ENCODE measurements at regions not wholly inside any gene's neighbourhood (a gene's known extent, or its start where the extent isn't known, plus 50 kb on each side); places are given as distances from the start of the nearest gene placed in this dataset.
"Not testable (repeated sequence)": the region's sequence is repeated elsewhere in the genome, so short reads cannot be mapped to it uniquely, and the experiment has no call there.

- H3K4me3 ChIP-seq: no peak overlapping the region
- intact Hi-C loops (cut with DNase I): no loop called here
- 63 to 69% methylated on average over 4 of the region's 4 CpGs for WGBS, 2 donors
- no peak overlapping the region for H3K27ac ChIP-seq
- H3K36me3 ChIP-seq: no peaks in the 10 kb centered on the region
- TF ChIP-seq CTCF (IDR thresholded peaks at IDR 0.05): no peak
- H3K9me3 ChIP-seq: no peaks in the 10 kb centered on the region
- ATAC-seq: no peak
- no peak for FAIRE-seq
- no peaks in the 10 kb centered on the region for H3K4me1 ChIP-seq
- no peak for DNase-seq
- no peaks in the 10 kb centered on the region for H3K27me3 ChIP-seq
Measured at GRCh38 chr5:63768221-63768620, 194.0 kb downstream of the HTR1A start.

GRCh38 chr5:63760965-63761364 lies 201.3 kb downstream of the HTR1A start:
- intact Hi-C loops (cut with DNase I): no loop called here
- no peak for DNase-seq
- 77 to 79% methylated on average over 5 of the region's 5 CpGs for WGBS, 2 donors

GRCh38 chr5:63743096-63743798 lies 219.0 kb downstream of the HTR1A start:
- ATAC-seq (no peak), DNase-seq (no peak), FAIRE-seq (no peak)
- no peaks in the 10 kb centered on the region for H3K4me1 ChIP-seq
- WGBS, 2 donors: 41 to 94% methylated on average over 1 of the region's 1 CpG
- H3K9me3 ChIP-seq: no peaks in the 10 kb centered on the region
- no peak overlapping the region for H3K27ac ChIP-seq
- TF ChIP-seq CTCF (IDR thresholded peaks at IDR 0.05): no peak
- H3K4me3 ChIP-seq: no peak overlapping the region
- no peaks in the 10 kb centered on the region for H3K36me3 ChIP-seq
- intact Hi-C loops (cut with DNase I): no loop called here
- no peaks in the 10 kb centered on the region for H3K27me3 ChIP-seq

More at GRCh38 chr5:63760965-63761364, 201.3 kb downstream of the HTR1A start:
- Histone ChIP-seq H3K9me3 (no peaks in the 10 kb centered on the region), H3K27me3 (no peaks in the 10 kb centered on the region), H3K4me3 (no peak overlapping the region), H3K36me3 (no peaks in the 10 kb centered on the region), H3K4me1 (no peaks in the 10 kb centered on the region), H3K27ac (no peak overlapping the region)
- ATAC-seq (no peak), FAIRE-seq (no peak)
- TF ChIP-seq CTCF (IDR thresholded peaks at IDR 0.05): no peak

- H3K9me3 ChIP-seq; ATAC-seq; H3K36me3 ChIP-seq; FAIRE-seq; H3K4me1 ChIP-seq; H3K4me3 ChIP-seq; DNase-seq; intact Hi-C loops (cut with DNase I); H3K27ac ChIP-seq; H3K27me3 ChIP-seq: not testable (repeated sequence)
- WGBS, 2 donors: 81 to 82% methylated on average over 5 of the region's 5 CpGs
Measured at GRCh38 chr5:63732880-63733279, 229.4 kb downstream of the HTR1A start.

- H3K4me3 ChIP-seq: no peak overlapping the region
- no peaks in the 10 kb centered on the region for H3K9me3 ChIP-seq
- no peak for ATAC-seq
- H3K27ac ChIP-seq: no peak overlapping the region
- no peak for TF ChIP-seq CTCF (IDR thresholded peaks at IDR 0.05)
- FAIRE-seq: no peak
- intact Hi-C loops (cut with DNase I): no loop called here
- H3K36me3 ChIP-seq: no peaks in the 10 kb centered on the region
- no peaks in the 10 kb centered on the region for H3K27me3 ChIP-seq
- WGBS, 2 donors: 46 to 62% methylated on average over 1 of the region's 1 CpG
- DNase-seq: no peak
- no peaks in the 10 kb centered on the region for H3K4me1 ChIP-seq
Measured at GRCh38 chr5:63727583-63727982, 234.7 kb downstream of the HTR1A start.

Data from pancreas (tissue), 10 donors.